Upper lobe of left lung (tissue), 4 donors: ENCODE measurements at regions not wholly inside any gene's neighbourhood (a gene's known extent, or its start where the extent isn't known, plus 50 kb on each side); places are given as distances from the start of the nearest gene placed in this dataset.

ENCODE experiments used
- CTCF ChIP-seq, 6 experiments: fragments of 450-650 bp in 4 of 6; fragments of 200-600 bp in 2 of 6; sonication (generic) in 2 of 6; IDR thresholded peaks; one replicate each; pipeline ENCODE4 v1.5.1; 2016 to 2019; ENCODE audit warnings: antibody characterized with exemption in 6 of 6
- EP300 ChIP-seq, 4 donors: sonication (generic); formaldehyde crosslinking; IDR thresholded peaks; one replicate each; pipeline ENCODE4 v1.5.1; 2017; ENCODE audit warnings: antibody characterized with exemption in 4 of 4, control low read depth in 2 of 4
- POLR2A ChIP-seq, 4 donors: fragments of 450-650 bp; IDR thresholded peaks; one replicate each; pipeline ENCODE4 v1.5.1; 2016 to 2017; ENCODE audit warnings: antibody characterized with exemption in 4 of 4, mild to moderate bottlenecking in 2 of 4

- TF ChIP-seq CTCF (IDR thresholded peaks at IDR 0.05) (no peak), EP300 (IDR thresholded peaks at IDR 0.05) (no peak), POLR2A (IDR thresholded peaks at IDR 0.05) (no peak)
Observed at GRCh38 chr5:73307645-73308355, 134.8 kb downstream of the TMEM174 start.
